OCI-LY7 (cell line): ENCODE measurements at regions not wholly inside any gene's neighbourhood (a gene's known extent, or its start where the extent isn't known, plus 50 kb on each side); places are given as distances from the start of the nearest gene placed in this dataset.

Experiments
- EZH2phosphoT487 ChIP-seq: fragments of 200-600 bp; sonication (generic); IDR thresholded peaks from 2 replicates; pipeline ENCODE4 v1.6.1; 2018; ENCODE audit warnings: low read depth, borderline replicate concordance, mild to moderate bottlenecking, mixed run types, antibody characterized with exemption, low read length, moderate library complexity, mixed read lengths
- TF ChIP-seq, protein P1 (sequence below): fragments of 200-600 bp; sonication (generic); conservative IDR thresholded peaks from 2 replicates; pipeline ENCODE4 v1.5.1; 2014; ENCODE audit warnings: mild to moderate bottlenecking, antibody characterized with exemption, low read length, moderate library complexity, mixed read lengths

DNA sequence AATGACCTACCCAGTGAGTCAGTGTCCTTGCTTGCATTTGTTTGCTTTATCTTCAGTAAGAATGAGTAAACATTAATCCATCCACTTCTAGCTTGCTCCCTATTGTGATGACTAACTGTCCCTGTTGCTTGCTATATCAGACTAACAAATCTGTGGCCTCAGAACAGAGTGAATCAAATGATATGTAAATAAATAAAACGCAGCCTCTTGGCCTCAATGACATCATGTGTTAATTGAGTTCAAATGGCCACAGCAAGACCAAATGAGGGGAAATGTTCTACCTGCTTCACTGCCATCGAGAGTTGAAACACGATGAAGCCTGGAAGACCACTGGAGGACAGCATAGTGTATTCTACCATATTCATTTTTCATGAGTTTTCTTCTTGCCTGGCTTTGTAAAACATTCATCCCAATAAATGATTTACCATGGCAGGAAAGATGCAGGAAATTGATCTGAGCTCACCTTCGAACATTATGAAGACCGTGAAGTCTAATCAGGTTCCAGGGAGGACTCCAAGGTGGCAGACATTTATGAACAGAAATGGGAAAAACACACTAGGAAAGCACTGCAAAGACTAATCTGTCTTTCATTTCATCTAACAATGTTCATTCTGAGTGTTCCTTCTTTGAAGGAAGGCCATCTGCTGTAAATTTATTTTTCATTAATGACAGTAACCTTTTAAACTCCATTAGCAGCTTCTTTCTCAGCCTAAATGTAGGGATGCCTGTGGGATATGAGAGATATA is 1144.5 kb downstream of the TUSC7 start:
- TF ChIP-seq, protein P1, sequence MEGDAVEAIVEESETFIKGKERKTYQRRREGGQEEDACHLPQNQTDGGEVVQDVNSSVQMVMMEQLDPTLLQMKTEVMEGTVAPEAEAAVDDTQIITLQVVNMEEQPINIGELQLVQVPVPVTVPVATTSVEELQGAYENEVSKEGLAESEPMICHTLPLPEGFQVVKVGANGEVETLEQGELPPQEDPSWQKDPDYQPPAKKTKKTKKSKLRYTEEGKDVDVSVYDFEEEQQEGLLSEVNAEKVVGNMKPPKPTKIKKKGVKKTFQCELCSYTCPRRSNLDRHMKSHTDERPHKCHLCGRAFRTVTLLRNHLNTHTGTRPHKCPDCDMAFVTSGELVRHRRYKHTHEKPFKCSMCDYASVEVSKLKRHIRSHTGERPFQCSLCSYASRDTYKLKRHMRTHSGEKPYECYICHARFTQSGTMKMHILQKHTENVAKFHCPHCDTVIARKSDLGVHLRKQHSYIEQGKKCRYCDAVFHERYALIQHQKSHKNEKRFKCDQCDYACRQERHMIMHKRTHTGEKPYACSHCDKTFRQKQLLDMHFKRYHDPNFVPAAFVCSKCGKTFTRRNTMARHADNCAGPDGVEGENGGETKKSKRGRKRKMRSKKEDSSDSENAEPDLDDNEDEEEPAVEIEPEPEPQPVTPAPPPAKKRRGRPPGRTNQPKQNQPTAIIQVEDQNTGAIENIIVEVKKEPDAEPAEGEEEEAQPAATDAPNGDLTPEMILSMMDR, result no peak
- no peak for TF ChIP-seq EZH2phosphoT487
